GM12874 (cell line): ENCODE measurements at regions not wholly inside any gene's neighbourhood (a gene's known extent, or its start where the extent isn't known, plus 50 kb on each side); places are given as distances from the start of the nearest gene placed in this dataset.

Source experiments
- TF ChIP-seq, protein P1 (sequence below): IDR thresholded peaks from 2 replicates; pipeline ENCODE4 v1.5.1; 2011; ENCODE audit warnings: low read depth, mild to moderate bottlenecking, control low read depth, low read length, moderate library complexity; ENCODE audit not compliant: insufficient read depth

DNA sequence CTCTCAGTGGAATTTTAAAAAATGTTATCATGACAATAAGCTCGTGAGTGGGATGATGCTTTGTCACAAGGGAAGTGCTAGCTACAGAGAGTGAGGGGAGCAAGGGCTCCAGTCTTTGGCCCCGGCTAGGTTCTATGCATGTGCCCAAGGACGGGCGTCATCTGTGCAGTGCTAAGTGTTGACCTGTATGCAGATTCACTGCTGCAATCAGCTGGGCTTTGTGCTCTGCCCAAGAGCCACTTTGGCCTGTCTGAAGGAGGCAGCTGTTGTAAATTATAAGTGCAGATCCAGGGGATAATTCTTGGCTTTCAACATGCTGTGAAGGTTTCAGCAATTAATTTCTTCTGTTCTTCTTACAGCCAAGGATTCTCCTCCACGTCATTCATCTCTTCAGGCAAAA lies 268.6 kb downstream of the PSAT1 start:
- TF ChIP-seq, protein P1, sequence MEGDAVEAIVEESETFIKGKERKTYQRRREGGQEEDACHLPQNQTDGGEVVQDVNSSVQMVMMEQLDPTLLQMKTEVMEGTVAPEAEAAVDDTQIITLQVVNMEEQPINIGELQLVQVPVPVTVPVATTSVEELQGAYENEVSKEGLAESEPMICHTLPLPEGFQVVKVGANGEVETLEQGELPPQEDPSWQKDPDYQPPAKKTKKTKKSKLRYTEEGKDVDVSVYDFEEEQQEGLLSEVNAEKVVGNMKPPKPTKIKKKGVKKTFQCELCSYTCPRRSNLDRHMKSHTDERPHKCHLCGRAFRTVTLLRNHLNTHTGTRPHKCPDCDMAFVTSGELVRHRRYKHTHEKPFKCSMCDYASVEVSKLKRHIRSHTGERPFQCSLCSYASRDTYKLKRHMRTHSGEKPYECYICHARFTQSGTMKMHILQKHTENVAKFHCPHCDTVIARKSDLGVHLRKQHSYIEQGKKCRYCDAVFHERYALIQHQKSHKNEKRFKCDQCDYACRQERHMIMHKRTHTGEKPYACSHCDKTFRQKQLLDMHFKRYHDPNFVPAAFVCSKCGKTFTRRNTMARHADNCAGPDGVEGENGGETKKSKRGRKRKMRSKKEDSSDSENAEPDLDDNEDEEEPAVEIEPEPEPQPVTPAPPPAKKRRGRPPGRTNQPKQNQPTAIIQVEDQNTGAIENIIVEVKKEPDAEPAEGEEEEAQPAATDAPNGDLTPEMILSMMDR = no peak

- TF ChIP-seq, protein P1 = no peak
Observed at GRCh38 chr9:78566521-78566920, 269.6 kb downstream of the PSAT1 start.

GRCh38 chr9:78566948-78567675 lies 270.2 kb downstream of the PSAT1 start:
- TF ChIP-seq, protein P1 = no peak

DNA sequence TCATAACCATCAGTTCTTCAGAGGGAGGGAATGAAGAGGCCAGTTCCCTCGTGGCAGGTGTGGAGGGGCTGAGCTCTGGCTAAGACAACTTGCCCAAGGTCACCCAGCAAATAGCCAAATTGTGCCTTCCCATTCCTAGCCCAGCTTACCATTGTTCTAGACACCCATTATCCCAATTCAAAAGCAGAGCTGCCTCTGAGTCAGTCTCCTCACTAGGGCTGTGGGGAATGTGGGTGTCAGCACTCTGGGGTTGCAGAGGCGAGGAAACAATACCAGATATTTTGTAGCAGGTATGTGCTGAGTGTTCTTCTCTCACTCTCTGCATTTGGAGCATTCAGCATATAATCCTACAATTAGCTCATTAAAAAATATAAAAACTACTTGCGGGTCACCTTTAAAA lies 270.8 kb downstream of the PSAT1 start:
- TF ChIP-seq, protein P1 = no peak

DNA sequence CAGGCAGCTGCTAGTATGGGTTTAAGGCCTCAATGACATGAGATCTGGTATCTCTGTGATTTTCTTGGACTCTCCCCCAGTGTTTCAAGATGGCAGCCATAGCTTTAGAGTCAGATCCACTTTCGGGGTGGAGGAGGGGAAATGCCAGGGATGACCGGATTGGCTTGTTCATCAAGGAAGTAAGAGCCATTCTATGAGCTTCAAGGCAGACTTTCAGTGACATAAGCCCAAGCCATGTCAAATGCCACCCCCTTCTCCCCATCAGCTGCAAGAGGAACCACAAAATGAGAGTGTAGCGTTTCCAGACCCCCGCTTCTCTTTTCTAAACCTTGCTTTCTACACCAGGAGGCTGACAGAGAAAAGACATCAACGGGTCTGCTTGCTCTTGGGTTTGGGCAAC lies 271.8 kb downstream of the PSAT1 start:
- TF ChIP-seq, protein P1 = no peak

DNA sequence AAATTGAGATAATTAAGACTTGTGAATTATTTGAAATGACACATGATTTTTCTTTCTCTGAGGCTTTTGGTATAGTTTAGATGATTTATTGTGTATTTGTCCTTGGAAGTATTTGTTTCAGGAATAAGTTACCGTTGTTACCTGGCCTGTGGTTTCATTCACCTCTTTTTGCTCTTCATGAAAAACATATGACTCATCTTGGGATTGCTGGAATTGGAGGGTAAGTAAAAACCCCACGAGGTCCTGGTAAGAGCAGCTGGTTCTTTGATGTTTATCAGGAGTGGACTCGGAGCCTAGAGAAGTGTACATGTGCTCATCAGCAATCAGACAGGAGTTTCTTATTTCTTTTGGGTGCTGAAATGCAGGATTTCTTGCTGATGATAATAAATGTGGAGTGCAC lies 275.3 kb downstream of the PSAT1 start:
- TF ChIP-seq, protein P1 = no peak

- TF ChIP-seq, protein P1 = no peak
Observed at GRCh38 chr9:78573205-78573604, 276.3 kb downstream of the PSAT1 start.
